ENCODE measurements at regions not wholly inside any gene's neighbourhood (a gene's known extent, or its start where the extent isn't known, plus 50 kb on each side); places are given as distances from the start of the nearest gene placed in this dataset.

- Histone ChIP-seq H3K4me3 (no peak overlapping the region), H3K36me3 (no peaks in the 10 kb centered on the region), H3K9me3 (no peaks in the 10 kb centered on the region), H3K27ac (no peak overlapping the region), H3K27me3 (no peaks in the 10 kb centered on the region), H3K4me1 (peaks cover 0 to 13% (median 7%) of the 10 kb centered on the region in 4 donors)
- DNase-seq = no peak
- intact Hi-C loops (cut with DNase I; ENCODE audit: low total_unique reads) = no loop called here
- 50 to 51% methylated on average over 2 of the region's 2 CpGs for WGBS, 2 donors (ENCODE audit: low coverage in 1 of 2)
- in situ Hi-C loops (cut with MboI; ENCODE audit: low pct_ligation_motif_present in 1 of 4, low pct_unique_long_range_greater_than_20kb in 1 of 4, low sequenced_read_pairs in 3 of 4) = no loop called here
- TF ChIP-seq POLR2AphosphoS5 (IDR thresholded peaks at IDR 0.05) = no peak
- TF ChIP-seq EP300 (IDR thresholded peaks at IDR 0.05; ENCODE audit: low read depth) = no peak
- no peak for TF ChIP-seq CTCF (IDR thresholded peaks at IDR 0.05)
- TF ChIP-seq POLR2A (IDR thresholded peaks at IDR 0.05) = no peak
These were observed 257.6 kb downstream of the HDGFL1 start for GRCh38 chr6:22826961-22827360.

DNA sequence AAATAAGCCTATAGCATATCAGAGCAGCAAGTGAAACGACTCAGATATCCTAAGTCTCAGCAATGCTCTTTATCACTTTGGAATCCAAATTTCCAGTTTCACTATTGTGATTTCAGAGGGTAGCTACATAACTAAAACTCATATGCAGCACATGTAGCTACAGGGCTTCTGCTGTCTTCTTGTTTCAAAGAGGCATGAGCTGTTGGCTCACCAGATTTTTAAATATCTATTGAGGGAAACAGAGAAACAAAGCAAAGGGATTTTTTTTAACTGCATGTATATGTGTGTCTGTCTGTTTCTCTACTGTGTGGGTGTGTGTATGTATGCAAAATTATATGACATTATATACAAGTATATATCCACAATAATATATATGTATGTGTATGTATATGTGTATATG is 258.4 kb downstream of the HDGFL1 start:
- TF ChIP-seq EP300 (IDR thresholded peaks at IDR 0.05; ENCODE audit: low read depth) = no peak
- no peak for TF ChIP-seq POLR2A (IDR thresholded peaks at IDR 0.05)
- no peak for TF ChIP-seq CTCF (IDR thresholded peaks at IDR 0.05)
- TF ChIP-seq POLR2AphosphoS5 (IDR thresholded peaks at IDR 0.05) = no peak
- intact Hi-C loops (cut with DNase I; ENCODE audit: low total_unique reads) = no loop called here
- in situ Hi-C loops (cut with MboI; ENCODE audit: low pct_ligation_motif_present in 1 of 4, low pct_unique_long_range_greater_than_20kb in 1 of 4, low sequenced_read_pairs in 3 of 4) = no loop called here
- no peak overlapping the region for H3K27ac ChIP-seq
- no peak for DNase-seq
- peaks cover 0 to 13% (median 7%) of the 10 kb centered on the region in 4 donors for H3K4me1 ChIP-seq
- no peaks in the 10 kb centered on the region for H3K9me3 ChIP-seq
- H3K27me3 ChIP-seq = no peaks in the 10 kb centered on the region
- 23 to 29% methylated on average over 1 of the region's 1 CpG for WGBS, 2 donors (ENCODE audit: low coverage in 1 of 2)
- no peak overlapping the region for H3K4me3 ChIP-seq
- no peaks in the 10 kb centered on the region for H3K36me3 ChIP-seq

- WGBS, 2 donors (ENCODE audit: low coverage in 1 of 2) = 39 to 57% methylated on average over 12 to 13 of the region's 13 CpGs
- TF ChIP-seq EP300 (IDR thresholded peaks at IDR 0.05; ENCODE audit: low read depth) (no peak), CTCF (IDR thresholded peaks at IDR 0.05) (peak; percentile 36 to 46 (median 44)), POLR2A (IDR thresholded peaks at IDR 0.05) (no peak), POLR2AphosphoS5 (IDR thresholded peaks at IDR 0.05) (no peak)
- Histone ChIP-seq H3K36me3 (no peaks in the 10 kb centered on the region), H3K4me3 (no peak overlapping the region), H3K4me1 (peaks cover 0 to 13% (median 7%) of the 10 kb centered on the region in 4 donors), H3K27ac (peak overlapping the region in 1 of 4 donors; percentile 40), H3K27me3 (no peaks in the 10 kb centered on the region), H3K9me3 (no peaks in the 10 kb centered on the region)
- peak; percentile 9 for DNase-seq
- intact Hi-C loops (cut with DNase I; ENCODE audit: low total_unique reads) (no loop called here), in situ Hi-C loops (cut with MboI; ENCODE audit: low pct_ligation_motif_present in 1 of 4, low pct_unique_long_range_greater_than_20kb in 1 of 4, low sequenced_read_pairs in 3 of 4) (no loop called here)
These were observed 259.1 kb downstream of the HDGFL1 start for GRCh38 chr6:22828179-22829062.

GRCh38 chr6:22829070-22829469 is 259.7 kb downstream of the HDGFL1 start:
- in situ Hi-C loops (cut with MboI; ENCODE audit: low pct_ligation_motif_present in 1 of 4, low pct_unique_long_range_greater_than_20kb in 1 of 4, low sequenced_read_pairs in 3 of 4) (no loop called here), intact Hi-C loops (cut with DNase I; ENCODE audit: low total_unique reads) (no loop called here)
- Histone ChIP-seq H3K4me1 (peaks cover 0 to 13% (median 7%) of the 10 kb centered on the region in 4 donors), H3K9me3 (no peaks in the 10 kb centered on the region), H3K4me3 (no peak overlapping the region), H3K27me3 (no peaks in the 10 kb centered on the region), H3K36me3 (no peaks in the 10 kb centered on the region), H3K27ac (no peak overlapping the region)
- no peak for TF ChIP-seq CTCF (IDR thresholded peaks at IDR 0.05)
- TF ChIP-seq POLR2AphosphoS5 (IDR thresholded peaks at IDR 0.05) = no peak
- TF ChIP-seq EP300 (IDR thresholded peaks at IDR 0.05; ENCODE audit: low read depth) = no peak
- no peak for TF ChIP-seq POLR2A (IDR thresholded peaks at IDR 0.05)
- DNase-seq = no peak

Measured in transverse colon (tissue), 4 donors.